ENCODE measurements at regions not wholly inside any gene's neighbourhood (a gene's known extent, or its start where the extent isn't known, plus 50 kb on each side); places are given as distances from the start of the nearest gene placed in this dataset.

- no peak for DNase-seq (ENCODE audit: low spot score)
Observed at GRCh38 chr5:103498800-103499551, 63.6 kb downstream of the NUDT12 start.

- no peak for DNase-seq (ENCODE audit: low spot score)
Observed at GRCh38 chr5:103498211-103498610, 64.4 kb downstream of the NUDT12 start.

- DNase-seq (ENCODE audit: low spot score), result no peak
Observed at GRCh38 chr5:103497781-103498180, 64.8 kb downstream of the NUDT12 start.

- no peak for DNase-seq (ENCODE audit: low spot score)
Observed at GRCh38 chr5:103490030-103490739, 72.4 kb downstream of the NUDT12 start.

DNA sequence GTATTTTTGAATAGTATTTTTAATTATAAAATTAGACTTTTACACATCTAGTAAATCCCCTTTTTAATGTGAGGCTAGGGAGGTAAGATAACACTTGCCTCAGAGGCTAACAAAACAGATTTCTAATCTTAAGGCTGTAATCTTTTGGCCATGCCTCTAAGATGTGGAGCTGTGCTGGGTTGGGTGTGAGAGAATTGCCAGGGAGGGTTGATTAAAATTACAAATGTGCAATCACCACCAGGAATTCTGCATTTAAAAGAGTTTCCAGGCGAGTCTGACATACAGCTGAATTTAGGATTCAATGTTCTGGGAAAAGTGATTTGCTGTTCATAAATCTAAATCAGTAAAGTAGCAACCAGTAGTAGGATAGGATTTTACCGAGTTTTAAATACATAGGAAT, 73.3 kb downstream of the NUDT12 start:
- DNase-seq (ENCODE audit: low spot score), result no peak

- no peak for DNase-seq (ENCODE audit: low spot score)
Observed at GRCh38 chr5:103487822-103488493, 74.6 kb downstream of the NUDT12 start.

- DNase-seq (ENCODE audit: low spot score), result no peak
Observed at GRCh38 chr5:103487218-103487617, 75.4 kb downstream of the NUDT12 start.

DNA sequence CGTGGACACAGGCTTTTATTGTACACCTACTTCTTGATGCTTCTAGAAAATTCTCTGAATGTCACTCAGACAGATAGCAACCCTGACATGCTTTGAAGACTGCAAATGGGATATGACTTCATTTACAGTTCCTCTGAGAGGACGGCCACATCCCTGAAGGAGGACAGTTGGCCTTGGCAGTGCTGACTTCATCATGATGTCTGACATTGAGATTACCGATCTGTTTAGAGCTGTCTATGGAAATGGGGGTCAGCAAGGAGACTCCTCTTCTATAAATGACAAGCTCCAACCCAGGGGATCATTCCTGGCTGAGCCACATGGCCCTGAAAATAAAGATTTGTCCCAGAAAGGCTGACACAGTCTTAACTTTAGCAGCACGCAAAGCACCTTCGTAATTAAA, 75.8 kb downstream of the NUDT12 start:
- no peak for DNase-seq (ENCODE audit: low spot score)

DNA sequence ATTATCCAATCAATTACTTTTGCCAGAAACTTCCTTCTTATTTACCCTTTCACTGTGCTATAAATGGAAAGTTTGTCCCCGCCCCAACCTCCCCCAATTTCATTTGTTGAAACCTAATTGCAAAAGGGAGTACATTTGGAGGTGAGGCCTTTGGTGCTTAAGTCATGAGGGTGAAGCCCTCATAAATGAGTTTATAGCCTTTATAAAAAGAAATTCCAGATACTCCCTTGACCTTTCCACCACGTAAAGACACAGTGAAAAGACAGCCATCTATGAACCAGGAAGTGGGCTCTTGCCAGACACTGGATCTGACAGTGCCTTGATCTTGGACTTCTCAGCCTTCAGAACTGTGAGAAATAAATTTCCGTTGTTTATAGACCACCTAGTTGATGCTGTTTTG, 82.3 kb downstream of the NUDT12 start:
- no peak for DNase-seq (ENCODE audit: low spot score)

- DNase-seq (ENCODE audit: low spot score), result no peak
Observed at GRCh38 chr5:103477678-103478077, 84.9 kb downstream of the NUDT12 start.

DNA sequence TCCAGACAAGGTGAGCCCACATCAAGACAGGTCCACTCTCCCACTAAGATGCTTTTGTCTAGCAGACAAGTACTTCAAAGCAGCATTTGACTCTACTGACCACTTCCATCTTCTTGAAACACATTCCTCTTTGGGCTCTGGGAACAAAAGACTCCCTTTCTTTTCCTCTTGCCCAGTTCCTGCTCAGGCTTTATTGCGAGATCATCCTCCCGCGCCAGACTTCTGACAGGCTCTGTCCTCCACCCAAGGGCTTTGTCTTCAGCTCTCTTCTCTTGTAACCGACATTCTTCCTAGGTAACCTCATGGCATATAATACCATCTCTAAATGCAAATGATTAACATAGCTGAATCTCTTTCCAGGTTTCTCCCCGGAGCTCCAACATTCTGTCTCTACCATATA, 85.8 kb downstream of the NUDT12 start:
- DNase-seq (ENCODE audit: low spot score), result peak; percentile 14

DNA sequence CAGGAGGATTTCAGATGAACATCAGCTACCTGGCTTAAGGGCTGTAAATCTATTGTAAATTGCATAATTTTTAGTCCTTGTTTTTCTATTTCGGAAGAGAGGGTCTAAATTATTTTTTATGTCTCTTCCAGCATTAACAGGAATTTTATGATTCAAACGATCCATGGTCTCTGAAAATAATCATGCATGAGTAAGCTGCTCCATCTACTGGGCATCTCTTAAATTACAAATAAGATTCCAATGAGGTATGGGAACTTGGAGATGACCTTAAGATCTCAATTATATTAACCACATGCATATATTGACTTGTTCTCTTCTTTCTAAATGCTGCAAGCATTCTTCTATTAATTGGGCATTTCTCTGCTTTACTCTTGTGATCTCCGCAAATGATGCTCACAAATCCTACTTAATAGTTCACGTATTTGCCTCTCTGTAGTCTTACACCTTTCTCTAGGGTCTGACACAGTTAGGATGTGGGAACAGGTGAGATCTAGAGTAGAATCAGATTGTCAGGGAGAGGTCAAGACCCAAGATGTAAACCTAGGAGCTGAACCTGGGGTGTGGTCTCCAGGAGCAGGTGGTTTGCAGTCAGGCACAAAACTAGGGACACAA, 86.9 kb downstream of the NUDT12 start:
- DNase-seq (ENCODE audit: low spot score), result peak; percentile 28

GRCh38 chr5:103474677-103475076, 87.9 kb downstream of the NUDT12 start:
- no peak for DNase-seq (ENCODE audit: low spot score)

DNA sequence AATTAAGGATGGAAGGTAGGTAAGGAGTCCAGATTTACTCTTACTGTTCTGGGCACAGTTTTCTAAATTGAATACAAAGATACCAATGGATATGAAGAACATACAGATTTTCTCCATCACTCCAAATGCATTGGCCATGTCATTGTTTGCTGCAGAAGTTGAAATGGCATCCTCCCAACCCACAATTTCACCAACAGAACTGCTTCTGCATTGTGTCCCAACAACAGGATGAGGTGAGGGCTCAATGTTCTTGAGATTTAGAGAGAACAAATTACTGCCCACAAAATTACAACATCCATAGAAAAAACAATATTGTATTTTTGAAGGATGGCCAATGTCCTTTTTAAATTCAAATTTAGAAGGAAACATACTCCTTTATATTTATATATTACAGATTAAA, 88.9 kb downstream of the NUDT12 start:
- DNase-seq (ENCODE audit: low spot score), result no peak

DNA sequence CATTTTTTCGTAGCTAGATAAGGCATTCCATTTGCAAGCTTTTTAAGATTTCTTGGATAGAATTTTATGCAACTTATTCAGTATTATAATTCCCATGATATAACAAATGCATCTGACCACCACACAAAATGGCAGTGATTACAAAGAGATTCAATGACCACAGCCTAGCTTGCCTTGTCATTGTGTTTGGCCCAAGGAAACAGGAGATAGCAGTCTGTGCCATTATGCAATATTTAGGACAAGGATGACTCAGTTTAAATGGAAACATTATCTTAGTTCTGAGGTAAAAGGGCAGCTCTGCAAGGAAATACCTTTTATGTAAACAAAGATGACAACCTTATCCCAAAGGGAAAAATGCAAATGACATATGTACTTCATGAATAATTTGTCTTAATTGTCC, 89.8 kb downstream of the NUDT12 start:
- DNase-seq (ENCODE audit: low spot score), result no peak

- no peak for DNase-seq (ENCODE audit: low spot score)
Observed at GRCh38 chr5:103472265-103472664, 90.3 kb downstream of the NUDT12 start.

GRCh38 chr5:103469288-103470040, 93.1 kb downstream of the NUDT12 start:
- DNase-seq (ENCODE audit: low spot score), result no peak

DNA sequence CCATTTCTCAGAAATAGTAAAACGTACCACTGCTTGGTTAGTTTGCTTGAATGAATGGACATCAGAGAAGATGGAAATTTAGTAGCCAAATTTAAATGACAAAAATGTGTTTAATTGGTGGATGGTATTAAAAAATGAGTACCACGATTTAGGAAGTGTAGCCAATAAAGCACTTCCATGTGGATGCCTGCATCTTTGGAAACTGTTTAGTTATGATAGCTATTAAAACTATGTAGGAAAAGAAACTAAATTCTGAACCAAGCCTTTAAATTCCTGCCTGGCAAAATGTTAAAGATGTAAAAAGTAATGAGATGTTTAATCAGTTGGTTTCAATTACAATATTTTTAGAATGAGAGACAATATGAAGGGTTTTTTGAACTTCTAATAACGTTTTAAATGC, 94.8 kb downstream of the NUDT12 start:
- no peak for DNase-seq (ENCODE audit: low spot score)

GRCh38 chr5:103466495-103466894, 96.1 kb downstream of the NUDT12 start:
- no peak for DNase-seq (ENCODE audit: low spot score)

DNA sequence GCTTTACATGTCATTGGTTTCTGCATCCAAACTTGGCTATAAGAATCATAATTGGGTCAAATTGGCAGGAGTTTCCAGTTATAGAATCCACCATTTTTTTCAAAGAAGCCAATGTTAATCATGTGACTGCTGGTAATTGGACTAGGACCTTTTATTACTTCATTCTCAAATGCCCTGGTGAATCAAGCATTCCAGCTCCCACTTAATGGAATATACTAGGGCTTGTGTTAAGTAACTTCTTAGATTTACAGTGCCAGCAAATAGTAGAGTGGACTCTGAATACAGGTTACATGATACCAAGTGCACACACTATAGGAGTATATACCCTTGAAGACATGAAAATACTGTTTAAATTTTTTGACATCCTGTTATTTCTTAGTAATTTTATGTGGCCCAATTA, 96.7 kb downstream of the NUDT12 start:
- no peak for DNase-seq (ENCODE audit: low spot score)

- no peak for DNase-seq (ENCODE audit: low spot score)
Observed at GRCh38 chr5:103464835-103465484, 97.6 kb downstream of the NUDT12 start.

DNA sequence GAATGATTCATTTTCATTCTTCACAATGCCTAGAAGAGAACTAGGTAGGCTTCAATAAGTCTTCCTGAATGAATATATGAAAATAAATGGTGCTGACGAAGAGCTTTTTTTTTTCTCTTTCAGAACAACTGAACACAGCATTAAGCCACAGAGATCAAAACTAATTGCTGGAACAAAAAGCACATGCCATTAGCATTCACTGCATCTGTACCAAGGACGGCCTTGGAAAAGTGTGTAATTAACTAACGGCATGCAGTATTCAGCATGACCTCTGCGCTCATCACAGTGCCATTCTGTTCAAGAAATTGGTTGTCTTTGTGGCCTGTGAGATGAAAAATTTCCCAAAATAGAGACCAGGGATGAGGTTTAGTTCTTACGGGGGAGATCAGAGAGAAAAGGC, 99.3 kb downstream of the NUDT12 start:
- DNase-seq (ENCODE audit: low spot score), result no peak
